DND-41 (cell line): ENCODE measurements at regions not wholly inside any gene's neighbourhood (a gene's known extent, or its start where the extent isn't known, plus 50 kb on each side); places are given as distances from the start of the nearest gene placed in this dataset.

Experiments used
- ATAC-seq: fragments of 200-7000 bp; cut with Tn5 transposase; 3 replicates; pipeline ENCODE4 v1.9.1; 2021; ENCODE audit warnings: low read depth; ENCODE audit not compliant: insufficient read depth
- DNase-seq: peaks from one replicate; pipeline ENCODE4 v3.0.0-alpha.2; 2020
- H2AFZ ChIP-seq: 2 replicates; pipeline ENCODE4 v1.6.0; 2012; ENCODE audit warnings: low read depth, low read length
- H3K27ac ChIP-seq: 2 replicates; pipeline ENCODE4 v1.5.1; 2012; ENCODE audit warnings: low read length, inconsistent platforms
- H3K27me3 ChIP-seq: fragments of 200-600 bp; sonication (generic); 2 replicates; pipeline ENCODE4 v1.6.0; 2012; ENCODE audit warnings: low read length, mild to moderate bottlenecking, inconsistent platforms; ENCODE audit not compliant: insufficient read depth, poor library complexity
- H3K36me3 ChIP-seq: 2 replicates; pipeline ENCODE4 v1.5.1; 2012; ENCODE audit warnings: low read length, inconsistent platforms; ENCODE audit not compliant: insufficient read depth
- H3K4me1 ChIP-seq: 2 replicates; pipeline ENCODE4 v1.5.1; 2012; ENCODE audit warnings: mild to moderate bottlenecking, low read length; ENCODE audit not compliant: insufficient read depth
- H3K4me2 ChIP-seq: 2 replicates; pipeline ENCODE4 v1.6.0; 2012; ENCODE audit warnings: mild to moderate bottlenecking, moderate library complexity, low read length, inconsistent platforms; ENCODE audit not compliant: insufficient read depth
- H3K4me3 ChIP-seq, 2 experiments: fragments of 200-600 bp in 1 of 2; shearing (Covaris generic) in 1 of 2; 2 replicates each; pipeline ENCODE4 v1.5.1; 2012 to 2016; ENCODE audit warnings: inconsistent platforms in 2 of 2, low read length in 2 of 2, mild to moderate bottlenecking in 2 of 2, low read depth in 1 of 2, moderate library complexity in 1 of 2
- H3K79me2 ChIP-seq: 2 replicates; pipeline ENCODE4 v1.6.0; 2012; ENCODE audit warnings: low read length, inconsistent platforms; ENCODE audit not compliant: insufficient read depth
- H3K9ac ChIP-seq: 2 replicates; pipeline ENCODE4 v1.6.0; 2012; ENCODE audit warnings: low read depth, mild to moderate bottlenecking, inconsistent platforms, low read length, moderate library complexity
- H3K9me3 ChIP-seq: 2 replicates; pipeline ENCODE4 v1.5.1; 2012; ENCODE audit warnings: low read length, moderate library complexity, mild to moderate bottlenecking, inconsistent platforms; ENCODE audit not compliant: insufficient read depth, severe bottlenecking
- H4K20me1 ChIP-seq: 2 replicates; pipeline ENCODE4 v1.6.0; 2012; ENCODE audit warnings: low read length; ENCODE audit not compliant: insufficient read depth
- EZH2 ChIP-seq: IDR thresholded peaks from 3 replicates; pipeline ENCODE4 v1.6.1; 2012; ENCODE audit warnings: borderline replicate concordance, low read depth, mild to moderate bottlenecking, moderate library complexity, low read length, inconsistent platforms; ENCODE audit not compliant: severe bottlenecking
- TF ChIP-seq, protein P1 (sequence below): IDR thresholded peaks from 2 replicates; pipeline ENCODE4 v1.5.1; 2012; ENCODE audit warnings: borderline replicate concordance, low read length, moderate library complexity, mild to moderate bottlenecking; ENCODE audit not compliant: poor library complexity, severe bottlenecking; ENCODE audit errors: extremely low read depth

DNA sequence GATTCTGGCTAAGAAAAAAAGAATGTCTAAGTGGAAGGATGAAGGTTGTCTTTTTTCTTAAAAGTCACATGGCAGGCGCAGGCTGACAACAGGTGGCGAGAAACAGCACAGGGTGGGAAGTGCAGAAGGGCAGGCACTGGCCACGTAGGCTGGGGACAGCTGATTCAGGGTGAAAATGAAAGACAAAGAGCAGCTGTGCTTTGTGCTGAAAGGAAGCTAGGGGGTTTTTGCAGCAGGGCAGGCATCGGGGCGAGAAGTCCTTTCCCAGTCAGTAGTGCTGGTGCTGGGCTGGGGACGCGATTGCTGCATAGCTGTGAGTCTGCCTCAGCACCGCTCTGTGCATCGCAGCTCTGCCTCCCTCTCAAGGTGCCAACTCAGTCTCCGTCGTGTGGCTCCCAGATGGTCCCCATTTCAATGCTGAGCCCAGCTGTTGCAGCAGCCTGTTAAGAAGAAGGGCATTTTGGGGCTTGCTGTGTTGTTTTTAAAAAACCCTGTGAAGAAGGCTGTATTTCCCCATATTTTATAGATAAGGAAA is 183.1 kb upstream of the CCL2 start:
- Histone ChIP-seq H3K9ac (no peak overlapping the region), H3K4me3 (no peak overlapping the region), H4K20me1 (no peaks in the 10 kb centered on the region), H3K36me3 (no peaks in the 10 kb centered on the region), H3K9me3 (no peaks in the 10 kb centered on the region), H3K4me2 (no peak overlapping the region), H3K79me2 (no peaks in the 10 kb centered on the region), H2AFZ (no peak overlapping the region), H3K27ac (no peak overlapping the region), H3K4me1 (no peaks in the 10 kb centered on the region), H3K27me3 (peaks cover 12% of the 10 kb centered on the region)
- TF ChIP-seq, protein P1, sequence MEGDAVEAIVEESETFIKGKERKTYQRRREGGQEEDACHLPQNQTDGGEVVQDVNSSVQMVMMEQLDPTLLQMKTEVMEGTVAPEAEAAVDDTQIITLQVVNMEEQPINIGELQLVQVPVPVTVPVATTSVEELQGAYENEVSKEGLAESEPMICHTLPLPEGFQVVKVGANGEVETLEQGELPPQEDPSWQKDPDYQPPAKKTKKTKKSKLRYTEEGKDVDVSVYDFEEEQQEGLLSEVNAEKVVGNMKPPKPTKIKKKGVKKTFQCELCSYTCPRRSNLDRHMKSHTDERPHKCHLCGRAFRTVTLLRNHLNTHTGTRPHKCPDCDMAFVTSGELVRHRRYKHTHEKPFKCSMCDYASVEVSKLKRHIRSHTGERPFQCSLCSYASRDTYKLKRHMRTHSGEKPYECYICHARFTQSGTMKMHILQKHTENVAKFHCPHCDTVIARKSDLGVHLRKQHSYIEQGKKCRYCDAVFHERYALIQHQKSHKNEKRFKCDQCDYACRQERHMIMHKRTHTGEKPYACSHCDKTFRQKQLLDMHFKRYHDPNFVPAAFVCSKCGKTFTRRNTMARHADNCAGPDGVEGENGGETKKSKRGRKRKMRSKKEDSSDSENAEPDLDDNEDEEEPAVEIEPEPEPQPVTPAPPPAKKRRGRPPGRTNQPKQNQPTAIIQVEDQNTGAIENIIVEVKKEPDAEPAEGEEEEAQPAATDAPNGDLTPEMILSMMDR, result no peak
- TF ChIP-seq EZH2, result no peak
- ATAC-seq (no peak), DNase-seq (no peak)

DNA sequence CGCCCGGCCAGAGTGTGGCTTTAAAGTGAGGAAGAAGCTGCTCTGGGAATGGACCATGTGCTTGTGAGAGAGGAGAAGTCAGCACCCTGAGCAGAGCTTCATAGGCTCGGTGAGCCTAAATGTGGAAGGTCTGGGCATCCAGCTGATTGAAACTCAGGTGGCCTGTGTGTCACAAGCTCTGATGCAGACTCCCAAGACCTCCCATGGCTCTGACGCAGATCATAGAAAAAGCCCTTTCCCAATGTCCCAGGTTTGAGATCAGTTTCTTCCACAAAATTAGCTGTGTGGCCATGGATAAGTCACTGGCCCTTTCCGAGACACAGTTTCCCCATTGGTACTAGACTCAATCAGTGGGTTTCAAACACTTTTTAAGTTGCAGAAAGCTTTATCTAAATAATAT is 180.0 kb upstream of the CCL2 start:
- H3K27ac ChIP-seq, result no peak overlapping the region
- H3K4me2 ChIP-seq, result no peak overlapping the region
- no peaks in the 10 kb centered on the region for H3K27me3 ChIP-seq
- ATAC-seq, result no peak
- no peak overlapping the region for H3K9ac ChIP-seq
- H3K4me1 ChIP-seq, result no peaks in the 10 kb centered on the region
- H3K79me2 ChIP-seq, result no peaks in the 10 kb centered on the region
- no peak overlapping the region for H3K4me3 ChIP-seq
- H2AFZ ChIP-seq, result no peak overlapping the region
- H3K9me3 ChIP-seq, result no peaks in the 10 kb centered on the region
- no peaks in the 10 kb centered on the region for H3K36me3 ChIP-seq
- H4K20me1 ChIP-seq, result no peaks in the 10 kb centered on the region
- no peak for DNase-seq
- no peak for TF ChIP-seq EZH2
- TF ChIP-seq, protein P1, result no peak

- H3K27me3 ChIP-seq, result peaks cover 9% of the 10 kb centered on the region
- H3K4me2 ChIP-seq, result no peak overlapping the region
- DNase-seq (no peak), ATAC-seq (no peak)
- H3K27ac ChIP-seq, result no peak overlapping the region
- H3K36me3 ChIP-seq, result no peaks in the 10 kb centered on the region
- TF ChIP-seq, protein P1, result no peak
- TF ChIP-seq EZH2, result no peak
- H4K20me1 ChIP-seq, result no peaks in the 10 kb centered on the region
- H3K4me3 ChIP-seq, result no peak overlapping the region
- no peaks in the 10 kb centered on the region for H3K79me2 ChIP-seq
- no peak overlapping the region for H3K9ac ChIP-seq
- H2AFZ ChIP-seq, result no peak overlapping the region
- H3K4me1 ChIP-seq, result no peaks in the 10 kb centered on the region
- no peaks in the 10 kb centered on the region for H3K9me3 ChIP-seq
These were observed 178.1 kb upstream of the CCL2 start for GRCh38 chr17:34076743-34077631.
